DND-41 (cell line): ENCODE measurements at regions not wholly inside any gene's neighbourhood (a gene's known extent, or its start where the extent isn't known, plus 50 kb on each side); places are given as distances from the start of the nearest gene placed in this dataset.

Source experiments
- EZH2 ChIP-seq: IDR thresholded peaks from 3 replicates; pipeline ENCODE4 v1.6.1; 2012; ENCODE audit warnings: borderline replicate concordance, low read depth, mild to moderate bottlenecking, moderate library complexity, low read length, inconsistent platforms; ENCODE audit not compliant: severe bottlenecking
- TF ChIP-seq, protein P1 (sequence below): IDR thresholded peaks from 2 replicates; pipeline ENCODE4 v1.5.1; 2012; ENCODE audit warnings: borderline replicate concordance, low read length, moderate library complexity, mild to moderate bottlenecking; ENCODE audit not compliant: poor library complexity, severe bottlenecking; ENCODE audit errors: extremely low read depth

DNA sequence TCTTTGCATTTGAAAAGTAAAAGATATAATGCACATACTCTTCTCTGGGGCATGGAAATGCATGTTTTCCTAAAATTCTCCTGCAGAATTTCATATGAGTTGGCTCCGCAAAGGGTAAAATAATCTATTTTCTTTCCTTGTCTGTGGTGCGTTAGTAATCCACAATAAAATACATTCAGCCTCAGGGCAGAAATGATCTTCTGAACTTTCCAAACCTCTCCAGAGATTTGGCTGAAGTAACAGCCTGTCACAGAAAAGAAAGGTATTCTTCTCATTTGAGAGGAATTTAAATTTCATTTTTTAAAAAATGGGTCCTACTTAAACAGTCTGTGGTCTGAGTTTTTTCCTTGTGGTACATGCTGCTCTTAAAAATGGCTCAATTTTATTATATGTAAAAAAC lies 182.7 kb upstream of the DCBLD2 start:
- TF ChIP-seq, protein P1, sequence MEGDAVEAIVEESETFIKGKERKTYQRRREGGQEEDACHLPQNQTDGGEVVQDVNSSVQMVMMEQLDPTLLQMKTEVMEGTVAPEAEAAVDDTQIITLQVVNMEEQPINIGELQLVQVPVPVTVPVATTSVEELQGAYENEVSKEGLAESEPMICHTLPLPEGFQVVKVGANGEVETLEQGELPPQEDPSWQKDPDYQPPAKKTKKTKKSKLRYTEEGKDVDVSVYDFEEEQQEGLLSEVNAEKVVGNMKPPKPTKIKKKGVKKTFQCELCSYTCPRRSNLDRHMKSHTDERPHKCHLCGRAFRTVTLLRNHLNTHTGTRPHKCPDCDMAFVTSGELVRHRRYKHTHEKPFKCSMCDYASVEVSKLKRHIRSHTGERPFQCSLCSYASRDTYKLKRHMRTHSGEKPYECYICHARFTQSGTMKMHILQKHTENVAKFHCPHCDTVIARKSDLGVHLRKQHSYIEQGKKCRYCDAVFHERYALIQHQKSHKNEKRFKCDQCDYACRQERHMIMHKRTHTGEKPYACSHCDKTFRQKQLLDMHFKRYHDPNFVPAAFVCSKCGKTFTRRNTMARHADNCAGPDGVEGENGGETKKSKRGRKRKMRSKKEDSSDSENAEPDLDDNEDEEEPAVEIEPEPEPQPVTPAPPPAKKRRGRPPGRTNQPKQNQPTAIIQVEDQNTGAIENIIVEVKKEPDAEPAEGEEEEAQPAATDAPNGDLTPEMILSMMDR: no peak
- no peak for TF ChIP-seq EZH2
